NCI-H128 (cell line): ENCODE measurements at regions not wholly inside any gene's neighbourhood (a gene's known extent, or its start where the extent isn't known, plus 50 kb on each side); places are given as distances from the start of the nearest gene placed in this dataset.

Source experiments
- DNase-seq: peaks from one replicate; lab custom pipeline; 2025; ENCODE audit not compliant: unreplicated experiment; lab: John Stamatoyannopoulos, UW

- DNase-seq, result no peak
Measured at GRCh38 chr2:45337481-45337880, 273.6 kb downstream of the SRBD1 start.

DNA sequence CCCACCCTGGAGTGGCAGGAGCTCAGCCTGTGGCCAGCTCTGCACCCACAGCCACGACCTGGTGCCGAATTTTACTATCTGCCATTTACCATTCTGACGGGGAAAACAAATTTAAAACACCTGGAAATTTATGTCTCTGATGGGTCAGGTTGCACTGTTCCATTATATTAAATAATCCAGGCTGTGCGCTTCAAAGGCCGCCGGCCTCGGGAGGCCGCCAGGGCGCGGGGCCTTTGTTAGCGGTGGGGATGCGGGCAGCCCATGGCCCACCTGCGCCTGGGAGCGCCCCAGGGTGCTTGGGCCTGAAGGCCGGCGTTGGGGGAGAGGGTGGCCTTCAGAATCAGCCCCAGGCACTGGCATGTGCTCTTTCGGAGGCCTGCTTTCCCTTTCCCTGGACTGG, 276.9 kb downstream of the SRBD1 start:
- DNase-seq, result no peak

DNA sequence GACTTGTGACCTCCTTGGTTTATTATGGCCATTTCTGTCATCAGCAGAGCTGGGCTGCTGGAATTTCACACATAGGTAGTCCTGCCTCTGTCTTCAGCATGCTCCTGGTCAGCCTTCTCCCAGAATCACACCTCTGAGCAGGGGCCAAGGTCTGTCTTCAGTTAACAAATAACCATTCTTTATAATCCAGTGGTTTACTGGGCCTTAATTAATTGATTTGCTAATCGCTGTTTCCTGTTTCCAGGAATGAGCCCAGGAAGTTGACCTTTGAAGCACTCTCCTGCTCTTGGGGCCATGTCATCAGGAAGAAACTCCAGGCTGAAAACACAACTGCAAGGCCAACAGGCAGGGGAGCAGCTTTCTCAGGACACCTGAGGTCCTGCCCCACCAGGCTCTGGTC, 278.5 kb downstream of the SRBD1 start:
- no peak for DNase-seq

- no peak for DNase-seq
Measured at GRCh38 chr2:45332094-45332493, 279.0 kb downstream of the SRBD1 start.

GRCh38 chr2:45331410-45331786, 279.7 kb downstream of the SRBD1 start:
- no peak for DNase-seq

GRCh38 chr2:45330637-45331409, 280.2 kb downstream of the SRBD1 start:
- no peak for DNase-seq

DNA sequence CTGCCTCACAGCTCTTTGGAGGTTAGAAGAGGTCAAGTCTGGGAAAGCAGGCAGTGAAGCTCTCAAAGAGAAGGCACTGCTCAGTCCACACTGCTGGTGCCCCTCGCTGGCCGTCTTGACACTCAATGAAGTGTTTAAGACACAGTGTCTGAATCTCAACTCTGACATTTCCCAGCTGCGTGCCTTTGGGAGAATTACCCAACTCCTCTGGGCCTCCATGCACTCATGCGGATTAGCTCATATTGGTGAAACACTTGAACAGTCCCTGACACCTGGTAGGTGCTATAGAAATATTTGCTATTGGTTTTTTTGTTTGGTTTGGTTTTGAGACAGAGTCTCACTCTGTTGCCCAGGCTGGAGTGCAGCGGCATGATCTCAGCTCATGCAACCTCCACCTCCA, 281.0 kb downstream of the SRBD1 start:
- no peak for DNase-seq

- no peak for DNase-seq
Measured at GRCh38 chr2:45329045-45329677, 281.9 kb downstream of the SRBD1 start.

DNA sequence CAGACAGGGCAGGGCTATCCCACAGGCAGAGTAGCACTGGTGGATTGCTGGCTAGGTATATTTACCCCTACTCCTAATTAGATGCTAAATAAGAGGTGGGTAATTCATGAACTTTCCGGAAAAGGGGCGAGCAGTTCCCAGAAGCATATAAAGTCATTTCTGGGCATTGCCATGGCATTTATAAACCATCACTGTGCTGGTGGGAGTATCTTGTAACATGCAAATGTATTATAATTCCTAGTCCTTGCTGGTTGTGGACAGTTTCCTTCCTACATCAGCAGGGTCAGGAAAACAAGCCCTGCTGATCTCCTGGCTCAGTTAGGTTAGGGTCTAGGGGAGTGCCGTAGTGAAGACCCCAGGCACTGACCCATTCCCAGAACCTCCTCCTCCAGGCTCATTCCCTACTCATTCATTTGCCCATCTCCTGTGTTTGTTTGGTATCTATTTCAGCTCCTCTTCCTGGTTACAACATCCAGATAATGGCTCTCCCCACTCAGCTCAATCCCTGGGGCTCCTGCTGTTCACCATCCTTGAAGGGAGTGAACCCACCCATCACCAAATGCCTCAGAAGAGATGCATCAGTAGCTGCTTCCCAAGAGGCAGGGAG, 282.7 kb downstream of the SRBD1 start:
- no peak for DNase-seq

DNA sequence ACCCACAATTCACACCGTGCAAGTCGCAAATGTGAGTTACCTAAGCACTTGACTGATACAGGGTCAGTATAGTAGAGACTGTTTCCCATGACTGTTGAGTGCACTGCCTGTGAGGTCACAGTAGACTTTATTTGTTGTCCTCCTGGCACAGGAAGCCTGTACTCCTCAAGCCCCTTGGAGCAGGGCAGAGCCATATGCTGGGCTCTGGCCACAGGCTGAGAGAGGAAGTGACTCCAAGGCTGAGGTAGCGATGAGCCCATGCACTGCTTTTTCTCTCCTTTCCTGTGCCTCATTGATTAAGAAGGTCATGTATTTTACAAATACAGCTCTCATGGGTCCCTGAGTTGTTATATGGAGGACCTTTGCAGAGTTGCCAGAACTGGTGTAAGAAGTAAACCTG, 287.7 kb downstream of the SRBD1 start:
- DNase-seq, result no peak

GRCh38 chr2:45320956-45321355, 290.1 kb downstream of the SRBD1 start:
- no peak for DNase-seq

DNA sequence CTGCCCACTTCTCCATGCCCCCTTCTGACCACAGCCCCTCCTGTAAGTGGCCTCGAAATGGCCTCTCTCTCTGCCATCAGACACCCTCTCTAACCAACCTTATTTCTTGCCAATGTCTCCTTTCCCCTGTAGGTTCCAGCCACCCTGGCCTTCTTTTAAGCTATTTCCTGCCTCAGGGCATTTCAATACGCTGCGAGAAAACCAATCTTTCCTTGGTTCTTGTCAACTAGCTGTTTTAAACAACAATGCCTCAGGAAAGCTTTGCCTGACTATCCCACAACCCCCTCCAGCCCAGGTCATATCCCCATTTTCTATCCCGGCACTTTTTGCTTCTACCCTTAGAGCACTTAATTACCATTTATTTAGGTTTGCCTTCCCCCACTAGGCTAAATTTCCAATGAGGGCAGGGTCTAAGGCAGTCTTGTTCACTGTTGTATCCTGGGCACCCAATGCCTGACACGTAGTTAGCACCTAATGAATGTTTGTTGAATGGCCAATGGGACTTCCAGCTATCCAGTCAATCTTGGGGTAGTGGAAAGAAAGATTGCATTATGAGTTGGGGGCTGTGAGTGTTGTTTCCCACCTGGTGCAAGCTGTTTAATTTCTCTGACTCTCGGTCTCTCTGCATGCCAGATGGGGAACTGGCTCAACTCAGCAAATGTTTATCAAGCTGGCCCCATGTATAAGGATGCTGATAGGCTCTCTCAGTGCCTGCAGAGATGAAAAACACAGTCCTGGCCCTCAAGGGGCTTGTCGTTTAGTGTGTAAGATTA, 291.2 kb downstream of the SRBD1 start:
- no peak for DNase-seq

- no peak for DNase-seq
Measured at GRCh38 chr2:45318686-45319085, 292.4 kb downstream of the SRBD1 start.

DNA sequence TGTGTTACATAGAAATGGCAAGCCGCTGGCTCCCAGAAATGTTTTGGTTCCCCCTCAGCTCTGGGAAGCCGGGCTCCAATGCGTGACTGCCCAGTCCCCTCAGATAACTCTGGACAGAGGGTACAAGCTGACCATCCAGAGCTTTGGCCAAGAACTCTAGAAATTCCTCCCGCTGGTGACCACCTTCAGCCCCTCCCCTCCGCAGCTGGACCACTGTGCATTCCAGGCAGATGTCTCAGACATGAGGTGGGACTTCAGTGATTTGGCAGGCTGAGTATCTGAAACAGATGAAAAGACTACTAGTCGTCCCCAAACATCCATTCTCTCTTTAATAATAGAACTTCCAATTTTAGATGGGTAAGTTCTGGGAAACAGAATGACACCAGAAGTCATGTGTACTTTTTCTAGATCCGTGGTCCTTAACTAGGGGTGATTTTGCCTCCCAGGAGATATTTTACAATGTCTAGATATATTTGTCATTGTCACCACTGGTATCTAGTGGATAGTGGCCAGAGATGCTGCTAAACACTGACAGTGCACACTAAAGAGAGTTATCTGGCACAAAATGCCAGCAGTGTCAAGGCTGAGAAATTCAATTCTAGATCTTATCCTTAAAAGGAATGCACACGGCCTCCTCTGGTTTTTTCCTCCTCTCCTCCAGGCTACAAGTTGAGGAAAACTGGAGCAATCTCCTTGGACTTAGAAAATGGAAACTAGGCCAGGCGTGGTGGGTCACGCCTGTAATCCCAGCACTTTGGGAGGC, 294.3 kb downstream of the SRBD1 start:
- no peak for DNase-seq

DNA sequence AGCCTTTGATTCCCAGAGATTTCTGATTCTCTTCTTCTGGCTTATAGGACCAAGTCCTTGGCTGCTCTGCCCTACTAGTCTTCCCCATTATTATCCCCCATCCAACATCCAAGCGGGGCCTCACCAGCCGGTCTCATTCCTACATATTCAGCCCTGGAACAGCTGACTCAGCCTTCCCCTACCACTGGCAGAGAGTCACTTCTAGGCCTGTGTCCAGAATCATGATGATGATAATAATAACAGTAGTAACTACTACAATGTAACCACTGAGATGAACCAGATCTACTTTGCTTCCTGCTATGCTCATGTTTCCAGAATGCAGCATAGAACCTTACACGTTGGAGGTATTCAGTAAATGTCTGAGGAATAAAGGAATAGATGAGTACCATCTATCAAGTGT, 295.2 kb downstream of the SRBD1 start:
- DNase-seq, result no peak

- no peak for DNase-seq
Measured at GRCh38 chr2:45312275-45312674, 298.8 kb downstream of the SRBD1 start.

GRCh38 chr2:45311559-45311958, 299.5 kb downstream of the SRBD1 start:
- DNase-seq, result no peak

GRCh38 chr2:45307147-45307546, 297.9 kb upstream of the SIX2 start:
- DNase-seq, result no peak

- DNase-seq, result no peak
Measured at GRCh38 chr2:45305599-45305998, 296.3 kb upstream of the SIX2 start.

GRCh38 chr2:45303417-45304202, 294.4 kb upstream of the SIX2 start:
- no peak for DNase-seq
